Left kidney (tissue), 1 donor: ENCODE measurements at regions not wholly inside any gene's neighbourhood (a gene's known extent, or its start where the extent isn't known, plus 50 kb on each side); places are given as distances from the start of the nearest gene placed in this dataset.
"Not testable (repeated sequence)": the region's sequence is repeated elsewhere in the genome, so short reads cannot be mapped to it uniquely, and the experiment has no call there.

Source experiments
- DNase-seq: peaks from one replicate; pipeline ENCODE4 v3.0.0-alpha.2; 2013

- DNase-seq, result no peak
Observed at GRCh38 chr18:11458447-11458846, 150.9 kb upstream of the SLC35G4 start.

GRCh38 chr18:11457853-11458252 lies 151.5 kb upstream of the SLC35G4 start:
- not testable (repeated sequence) for DNase-seq

GRCh38 chr18:11454040-11454439 lies 155.4 kb upstream of the SLC35G4 start:
- no peak for DNase-seq

- not testable (repeated sequence) for DNase-seq
Observed at GRCh38 chr18:11444169-11444568, 165.2 kb upstream of the SLC35G4 start.

- no peak for DNase-seq
Observed at GRCh38 chr18:11437046-11437445, 172.3 kb upstream of the SLC35G4 start.

- no peak for DNase-seq
Observed at GRCh38 chr18:11432360-11432811, 177.0 kb upstream of the SLC35G4 start.

GRCh38 chr18:11429876-11430275 lies 179.5 kb upstream of the SLC35G4 start:
- no peak for DNase-seq

GRCh38 chr18:11425211-11425610 lies 184.2 kb upstream of the SLC35G4 start:
- DNase-seq, result peak; percentile 4

GRCh38 chr18:11419338-11419737 lies 190.1 kb upstream of the SLC35G4 start:
- DNase-seq, result no peak

GRCh38 chr18:11412811-11413210 lies 196.6 kb upstream of the SLC35G4 start:
- no peak for DNase-seq

DNA sequence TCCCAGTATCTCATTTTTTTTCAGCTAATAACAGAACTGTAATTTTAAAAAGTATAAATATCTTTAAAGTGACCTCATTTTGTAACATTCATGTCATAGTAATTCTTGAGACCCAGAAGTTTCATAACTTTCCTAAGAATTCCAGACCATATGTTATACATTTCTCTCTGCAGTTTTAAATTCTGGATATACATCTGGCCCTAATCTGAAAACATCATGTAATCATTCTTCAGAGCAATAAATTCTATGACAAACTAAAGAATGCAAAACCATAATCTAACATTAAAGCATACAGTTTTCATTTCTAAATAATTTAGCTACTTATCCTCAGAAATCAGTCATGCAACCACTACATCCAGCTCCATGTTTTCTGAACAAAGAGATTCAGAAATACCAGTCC lies 198.3 kb upstream of the SLC35G4 start:
- DNase-seq, result no peak

- no peak for DNase-seq
Observed at GRCh38 chr18:11408555-11409065, 200.8 kb upstream of the SLC35G4 start.

DNA sequence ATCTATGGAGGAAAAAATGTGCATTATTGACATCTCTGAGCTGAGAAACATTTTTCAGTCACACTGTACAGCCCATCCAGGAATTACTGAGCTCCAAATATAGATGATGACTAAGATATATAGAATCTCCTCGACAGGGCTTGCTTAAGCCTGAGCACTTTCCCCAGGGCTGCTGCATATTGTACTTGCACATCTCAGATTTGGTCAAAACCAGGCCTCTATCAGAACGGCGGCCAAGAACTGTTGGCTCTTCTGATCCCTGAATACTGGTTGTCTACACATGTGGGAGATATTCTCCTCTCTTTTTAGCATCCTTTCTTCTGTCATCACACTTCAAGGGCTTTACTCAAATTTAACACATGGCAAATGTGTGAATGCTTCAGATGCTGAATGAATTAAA lies 201.5 kb upstream of the SLC35G4 start:
- no peak for DNase-seq

GRCh38 chr18:11405804-11406203 lies 203.6 kb upstream of the SLC35G4 start:
- no peak for DNase-seq

GRCh38 chr18:11400703-11401102 lies 208.7 kb upstream of the SLC35G4 start:
- no peak for DNase-seq

- no peak for DNase-seq
Observed at GRCh38 chr18:11398625-11399024, 210.8 kb upstream of the SLC35G4 start.

GRCh38 chr18:11392980-11393885 lies 216.2 kb upstream of the SLC35G4 start:
- DNase-seq, result no peak

- no peak for DNase-seq
Observed at GRCh38 chr18:11392292-11392691, 217.1 kb upstream of the SLC35G4 start.

DNA sequence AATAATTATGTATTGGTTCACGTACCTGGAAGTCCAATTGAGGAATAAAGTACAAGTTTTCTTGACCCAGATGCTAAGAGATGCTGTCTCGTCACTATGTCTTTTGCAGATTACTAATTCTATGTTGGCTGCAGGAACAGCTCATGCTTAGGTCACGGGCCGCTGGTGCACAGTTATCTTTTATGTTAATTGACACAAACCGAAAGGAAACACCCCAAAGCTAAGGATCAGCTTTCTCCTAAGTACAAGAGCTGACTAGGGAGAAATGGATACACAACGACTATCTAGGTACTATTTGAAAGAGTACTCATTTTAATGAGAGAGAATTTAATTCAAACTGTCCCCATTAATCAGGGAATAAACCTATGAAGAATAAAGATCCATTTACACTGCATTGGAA lies 217.7 kb upstream of the SLC35G4 start:
- DNase-seq, result peak; percentile 31

GRCh38 chr18:11388755-11389680 lies 220.4 kb upstream of the SLC35G4 start:
- DNase-seq, result no peak

- no peak for DNase-seq
Observed at GRCh38 chr18:11387880-11388279, 221.5 kb upstream of the SLC35G4 start.

DNA sequence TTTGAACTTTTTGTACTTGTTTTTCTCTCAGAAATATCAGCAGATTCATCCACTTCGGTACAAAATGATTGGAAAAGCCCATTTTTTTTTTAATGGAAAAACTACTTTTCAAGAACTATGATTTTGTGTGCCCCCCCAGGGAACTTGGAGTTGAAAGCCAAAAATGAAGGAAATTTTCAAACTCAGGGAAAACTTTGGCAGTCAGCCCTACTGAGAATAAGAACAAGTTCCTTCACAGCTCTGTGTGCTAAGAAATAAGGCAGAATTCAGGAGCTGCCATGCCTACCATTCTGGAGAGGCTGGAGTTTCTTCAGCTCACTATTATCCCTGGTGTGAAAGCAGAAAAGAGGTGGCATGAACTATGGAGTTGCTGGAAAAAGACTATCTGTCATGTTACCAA lies 226.0 kb upstream of the SLC35G4 start:
- no peak for DNase-seq

GRCh38 chr18:11380968-11381367 lies 228.4 kb upstream of the SLC35G4 start:
- DNase-seq, result no peak
